ENCODE measurements at regions not wholly inside any gene's neighbourhood (a gene's known extent, or its start where the extent isn't known, plus 50 kb on each side); places are given as distances from the start of the nearest gene placed in this dataset.

GRCh38 chr9:7305677-7306076, 493.9 kb downstream of the DMAC1 start:
- TF ChIP-seq CTCF (IDR thresholded peaks at IDR 0.05; ENCODE audit: low read depth, low read length), result no peak
- no peak for TF ChIP-seq EZH2phosphoT487 (IDR thresholded peaks at IDR 0.05; ENCODE audit: low read depth)

Measured in OCI-LY3 (cell line).